NCI-H69 (cell line): ENCODE measurements at regions not wholly inside any gene's neighbourhood (a gene's known extent, or its start where the extent isn't known, plus 50 kb on each side); places are given as distances from the start of the nearest gene placed in this dataset.

ENCODE experiments used
- DNase-seq: peaks from one replicate; lab custom pipeline; 2025; lab: John Stamatoyannopoulos, UW

GRCh38 chr12:90398285-90398836 is 556.6 kb downstream of the CCER1 start:
- DNase-seq, result peak; percentile 19

DNA sequence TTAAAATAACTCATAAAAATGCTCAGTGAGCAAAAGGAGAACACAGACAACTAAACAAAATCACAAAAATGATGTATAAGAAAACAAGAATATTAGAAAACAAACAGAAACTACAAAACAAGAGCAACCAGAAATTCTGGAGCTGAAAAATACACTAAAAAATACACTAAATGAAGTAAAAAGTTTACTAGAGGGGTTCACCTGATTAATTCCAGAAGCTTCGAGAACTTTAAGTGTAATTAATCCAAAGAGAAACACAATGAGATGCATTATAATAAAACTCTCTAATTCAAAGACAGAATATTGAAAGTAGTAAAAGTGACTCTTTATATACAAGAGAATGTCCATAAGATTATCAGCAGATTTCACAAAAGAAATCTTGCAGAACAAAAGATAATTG is 558.4 kb downstream of the CCER1 start:
- DNase-seq, result no peak

GRCh38 chr12:90393652-90394051 is 561.3 kb downstream of the CCER1 start:
- DNase-seq, result no peak

GRCh38 chr12:90393089-90393488 is 561.9 kb downstream of the CCER1 start:
- no peak for DNase-seq

GRCh38 chr12:90390947-90391346 is 564.0 kb downstream of the CCER1 start:
- DNase-seq, result no peak

GRCh38 chr12:90368081-90368480 is 586.9 kb downstream of the CCER1 start:
- no peak for DNase-seq

- DNase-seq, result no peak
Observed at GRCh38 chr12:90366286-90366685, 588.7 kb downstream of the CCER1 start.

DNA sequence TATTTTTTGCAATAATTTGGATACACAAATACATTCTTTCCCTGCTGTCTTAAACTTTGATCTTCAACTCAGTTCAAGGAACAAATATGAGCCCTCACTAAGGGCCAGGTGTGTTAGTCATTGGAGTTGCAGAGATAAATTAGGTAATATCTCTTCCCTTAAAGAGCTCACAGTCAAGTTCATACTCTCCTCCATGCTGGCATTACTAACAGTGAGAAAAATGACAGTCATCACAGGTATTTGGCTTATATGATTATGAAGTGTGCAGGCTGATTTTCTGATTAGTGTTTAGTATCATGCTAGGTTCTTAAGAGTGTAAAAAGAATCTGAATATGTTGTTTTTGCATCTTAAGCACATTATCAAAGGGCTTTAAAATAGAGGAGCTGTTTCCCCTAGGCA is 594.7 kb downstream of the CCER1 start:
- no peak for DNase-seq

DNA sequence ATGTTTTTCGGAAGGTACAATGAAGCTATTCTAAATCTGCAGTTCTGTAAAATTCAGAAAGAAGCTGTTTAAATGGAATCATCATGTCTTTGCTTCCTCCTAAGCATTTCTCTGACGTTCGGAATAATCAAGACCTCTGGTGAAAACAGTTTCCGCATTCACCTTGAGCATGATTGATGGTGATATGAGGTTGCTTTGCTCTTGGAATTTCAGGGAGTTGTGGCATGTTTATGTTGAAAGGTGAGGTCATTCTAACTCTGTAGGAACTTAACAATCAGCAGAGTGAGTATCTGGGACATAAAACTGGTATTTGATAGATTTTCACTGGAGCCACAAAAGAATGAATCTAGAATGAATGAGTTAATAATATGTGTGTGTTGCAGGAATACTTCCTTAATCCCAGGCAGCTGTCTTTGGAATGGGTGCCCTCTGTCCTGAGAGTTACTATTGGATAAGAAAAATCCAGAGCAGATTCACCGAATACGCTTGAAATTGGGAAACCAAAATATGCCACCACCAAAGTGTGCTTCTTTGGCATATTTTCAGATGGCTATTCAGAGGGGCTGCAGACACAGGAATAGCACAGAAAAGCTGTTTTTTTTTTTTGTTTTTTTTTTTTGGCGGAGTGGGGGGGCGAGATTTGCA is 599.1 kb downstream of the CCER1 start:
- no peak for DNase-seq

DNA sequence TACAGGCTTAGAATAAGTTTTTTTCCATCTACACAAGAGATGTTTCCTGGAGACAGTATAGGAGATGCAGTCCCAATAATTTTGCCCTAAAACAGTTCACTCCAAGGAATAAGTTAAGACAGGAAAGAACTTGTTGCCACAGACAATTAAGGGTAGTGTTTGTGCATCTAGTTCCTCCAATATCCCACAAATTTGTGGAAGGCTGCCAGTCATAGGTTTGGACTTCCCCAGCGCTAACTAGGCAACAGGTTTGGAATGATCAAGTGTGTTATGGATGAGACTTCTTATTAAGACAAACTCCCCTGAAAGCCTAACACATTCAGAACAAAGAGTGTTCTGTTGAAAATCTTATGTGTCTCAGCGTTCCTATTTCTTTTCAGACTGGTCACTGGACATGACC is 611.0 kb downstream of the CCER1 start:
- no peak for DNase-seq

- no peak for DNase-seq
Observed at GRCh38 chr12:90342081-90342480, 612.9 kb downstream of the CCER1 start.

- DNase-seq, result no peak
Observed at GRCh38 chr12:90339837-90340236, 615.1 kb downstream of the CCER1 start.

DNA sequence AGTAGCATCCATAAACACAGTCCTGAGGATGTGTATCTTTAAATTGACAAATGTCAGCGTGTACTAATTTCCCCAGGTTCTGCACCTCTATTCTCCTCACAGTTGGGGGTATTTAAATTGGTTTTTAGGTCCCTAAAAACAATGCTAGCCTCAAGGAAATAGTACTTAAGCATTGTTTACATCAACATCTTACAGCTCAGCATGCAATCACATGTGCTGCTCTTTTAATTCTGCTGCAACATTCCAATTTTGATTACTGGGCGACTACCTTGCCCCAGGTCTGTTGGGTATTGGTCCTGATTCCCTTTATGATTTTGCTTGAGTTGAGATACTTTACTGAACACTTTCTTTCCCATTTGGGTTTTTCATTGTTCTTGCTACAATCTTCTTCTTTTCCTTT is 616.6 kb downstream of the CCER1 start:
- DNase-seq, result no peak

GRCh38 chr12:90337018-90337417 is 618.0 kb downstream of the CCER1 start:
- no peak for DNase-seq

- no peak for DNase-seq
Observed at GRCh38 chr12:90335566-90335965, 619.4 kb downstream of the CCER1 start.

GRCh38 chr12:90333939-90334338 is 621.0 kb downstream of the CCER1 start:
- DNase-seq, result peak; percentile 8

DNA sequence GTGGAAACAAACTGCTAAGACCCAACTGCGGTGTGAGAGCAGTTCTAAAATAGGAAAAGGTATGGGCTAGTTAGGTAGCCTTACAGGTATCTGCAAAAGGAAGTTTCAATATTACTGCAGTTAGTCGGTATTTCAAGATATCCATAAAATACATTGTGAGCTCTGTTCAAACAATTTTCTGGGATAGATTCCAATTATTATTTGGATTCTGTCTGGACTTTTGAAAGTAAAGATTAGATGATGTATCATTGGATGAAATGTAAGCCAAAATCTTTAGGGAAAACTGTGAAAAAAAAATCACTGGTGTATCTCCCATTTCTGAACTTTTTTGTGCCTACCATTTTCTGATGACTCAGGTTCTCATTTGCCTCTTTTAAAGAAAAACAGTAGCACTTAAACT is 621.6 kb downstream of the CCER1 start:
- DNase-seq, result no peak

GRCh38 chr12:90331821-90332220 is 623.2 kb downstream of the CCER1 start:
- peak; percentile 5 for DNase-seq

- DNase-seq, result peak; percentile 6
Observed at GRCh38 chr12:90331262-90331661, 622.6 kb upstream of the ATP2B1 start.

GRCh38 chr12:90327793-90328743 is 619.4 kb upstream of the ATP2B1 start:
- no peak for DNase-seq

- DNase-seq, result no peak
Observed at GRCh38 chr12:90323217-90323616, 614.6 kb upstream of the ATP2B1 start.

DNA sequence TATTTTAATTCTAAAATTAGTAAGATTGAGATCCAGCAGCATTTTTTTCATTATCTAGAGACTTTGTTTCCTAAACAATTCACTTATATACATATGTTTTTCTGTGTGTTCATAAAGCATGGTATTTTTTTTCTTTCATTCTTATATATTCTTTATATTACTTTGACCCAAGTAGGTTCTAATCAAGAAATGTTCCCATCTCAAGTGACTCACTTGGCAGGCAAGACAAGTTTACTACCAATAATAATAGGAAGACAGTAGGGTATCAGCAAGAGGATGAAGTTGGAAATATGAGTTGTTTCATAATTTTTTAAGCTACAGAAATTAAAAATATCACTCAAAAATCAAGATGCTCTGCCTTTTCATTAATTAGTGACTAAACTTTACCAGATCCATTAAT is 613.4 kb upstream of the ATP2B1 start:
- no peak for DNase-seq

DNA sequence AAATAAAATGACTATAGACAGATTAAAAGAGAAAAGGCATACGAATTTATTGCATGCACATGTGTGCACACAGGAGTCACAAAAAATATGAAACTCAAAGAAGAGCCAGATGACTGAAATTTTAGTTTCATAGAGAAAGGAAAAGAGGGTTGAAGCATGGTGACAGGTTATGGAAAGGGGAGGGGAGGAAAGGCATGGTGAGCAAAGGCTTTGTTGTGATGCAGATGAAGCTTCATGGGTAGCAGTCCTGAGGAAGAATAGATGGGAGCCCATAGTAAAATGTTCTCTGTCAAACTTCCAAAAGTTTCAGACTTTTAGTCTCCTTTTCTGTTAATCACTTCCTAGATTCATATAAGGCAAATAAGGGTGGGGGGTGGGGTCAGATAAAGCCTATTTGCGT is 612.7 kb upstream of the ATP2B1 start:
- no peak for DNase-seq
